ENCODE measurements at regions not wholly inside any gene's neighbourhood (a gene's known extent, or its start where the extent isn't known, plus 50 kb on each side); places are given as distances from the start of the nearest gene placed in this dataset.

GRCh38 chr15:29624271-29624670 lies 198.0 kb downstream of the TJP1 start:
- DNase-seq (ENCODE audit: low spot score), result no peak
- H3K4me3 ChIP-seq, result no peak overlapping the region
- 93% methylated on average over 8 of the region's 8 CpGs for WGBS (ENCODE audit: low lambda C conversion rate, missing lambda C conversion rate)

GRCh38 chr15:29623116-29623639 lies 199.1 kb downstream of the TJP1 start:
- no peak overlapping the region for H3K4me3 ChIP-seq
- no peaks in the 10 kb centered on the region for H3K79me2 ChIP-seq
- TF ChIP-seq EZH2phosphoT487 (IDR thresholded peaks at IDR 0.05; ENCODE audit: low read depth, severe bottlenecking, unreplicated experiment) (no peak), EZH2 (IDR thresholded peaks at IDR 0.05; ENCODE audit: borderline replicate concordance) (no peak), CTCF (IDR thresholded peaks at IDR 0.05; ENCODE audit: poor library complexity) (no peak)
- no peaks in the 10 kb centered on the region for H3K36me3 ChIP-seq (replicated peaks; ENCODE audit: insufficient read depth, low read depth)
- no peaks in the 10 kb centered on the region for H3K4me1 ChIP-seq (ENCODE audit: insufficient read depth)
- H3K27me3 ChIP-seq, result no peaks in the 10 kb centered on the region
- WGBS (ENCODE audit: low lambda C conversion rate, missing lambda C conversion rate), result 78% methylated on average over 6 of the region's 6 CpGs
- H3K9me2 ChIP-seq (replicated peaks; ENCODE audit: insufficient read depth), result no peaks in the 10 kb centered on the region
- H3K4me2 ChIP-seq, result no peak overlapping the region
- DNase-seq (ENCODE audit: low spot score), result no peak
- no peak overlapping the region for H2AFZ ChIP-seq
- no peaks in the 10 kb centered on the region for H3K9me3 ChIP-seq (ENCODE audit: low read depth)
- no peaks in the 10 kb centered on the region for H4K20me1 ChIP-seq (ENCODE audit: insufficient read depth, poor library complexity, severe bottlenecking)
- no peak overlapping the region for H3K27ac ChIP-seq

More at GRCh38 chr15:29624271-29624670, 198.0 kb downstream of the TJP1 start:
- no peaks in the 10 kb centered on the region for H3K4me1 ChIP-seq (ENCODE audit: insufficient read depth)
- no peak overlapping the region for H2AFZ ChIP-seq
- no peak overlapping the region for H3K4me2 ChIP-seq
- H3K27ac ChIP-seq, result no peak overlapping the region
- no peaks in the 10 kb centered on the region for H3K79me2 ChIP-seq
- TF ChIP-seq EZH2 (IDR thresholded peaks at IDR 0.05; ENCODE audit: borderline replicate concordance) (no peak), CTCF (IDR thresholded peaks at IDR 0.05; ENCODE audit: poor library complexity) (no peak), EZH2phosphoT487 (IDR thresholded peaks at IDR 0.05; ENCODE audit: low read depth, severe bottlenecking, unreplicated experiment) (no peak)
- no peaks in the 10 kb centered on the region for H3K27me3 ChIP-seq
- no peaks in the 10 kb centered on the region for H3K9me3 ChIP-seq (ENCODE audit: low read depth)
- no peaks in the 10 kb centered on the region for H4K20me1 ChIP-seq (ENCODE audit: insufficient read depth, poor library complexity, severe bottlenecking)
- no peaks in the 10 kb centered on the region for H3K9me2 ChIP-seq (replicated peaks; ENCODE audit: insufficient read depth)
- H3K36me3 ChIP-seq (replicated peaks; ENCODE audit: insufficient read depth, low read depth), result no peaks in the 10 kb centered on the region

- WGBS (ENCODE audit: low lambda C conversion rate, missing lambda C conversion rate), result 91% methylated on average over 7 of the region's 7 CpGs
- H3K27ac ChIP-seq, result no peak overlapping the region
- no peak overlapping the region for H3K4me2 ChIP-seq
- H3K9me3 ChIP-seq (ENCODE audit: low read depth), result no peaks in the 10 kb centered on the region
- no peaks in the 10 kb centered on the region for H3K4me1 ChIP-seq (ENCODE audit: insufficient read depth)
- no peak for TF ChIP-seq EZH2phosphoT487 (IDR thresholded peaks at IDR 0.05; ENCODE audit: low read depth, severe bottlenecking, unreplicated experiment)
- no peaks in the 10 kb centered on the region for H3K27me3 ChIP-seq
- no peaks in the 10 kb centered on the region for H3K36me3 ChIP-seq (replicated peaks; ENCODE audit: insufficient read depth, low read depth)
- no peaks in the 10 kb centered on the region for H4K20me1 ChIP-seq (ENCODE audit: insufficient read depth, poor library complexity, severe bottlenecking)
- no peak for DNase-seq (ENCODE audit: low spot score)
- H3K4me3 ChIP-seq, result no peak overlapping the region
- no peak overlapping the region for H2AFZ ChIP-seq
- no peaks in the 10 kb centered on the region for H3K79me2 ChIP-seq
- H3K9me2 ChIP-seq (replicated peaks; ENCODE audit: insufficient read depth), result no peaks in the 10 kb centered on the region
These were observed 199.6 kb downstream of the TJP1 start for GRCh38 chr15:29622637-29623036.

GRCh38 chr15:29621616-29622015 lies 200.7 kb downstream of the TJP1 start:
- H3K9me2 ChIP-seq (replicated peaks; ENCODE audit: insufficient read depth), result no peaks in the 10 kb centered on the region
- 97% methylated on average over 5 of the region's 5 CpGs for WGBS (ENCODE audit: low lambda C conversion rate, missing lambda C conversion rate)
- H3K79me2 ChIP-seq, result no peaks in the 10 kb centered on the region
- no peaks in the 10 kb centered on the region for H3K4me1 ChIP-seq (ENCODE audit: insufficient read depth)
- H4K20me1 ChIP-seq (ENCODE audit: insufficient read depth, poor library complexity, severe bottlenecking), result no peaks in the 10 kb centered on the region
- H3K36me3 ChIP-seq (replicated peaks; ENCODE audit: insufficient read depth, low read depth), result no peaks in the 10 kb centered on the region
- H3K4me2 ChIP-seq, result no peak overlapping the region
- DNase-seq (ENCODE audit: low spot score), result no peak
- TF ChIP-seq EZH2phosphoT487 (IDR thresholded peaks at IDR 0.05; ENCODE audit: low read depth, severe bottlenecking, unreplicated experiment) (no peak), CTCF (IDR thresholded peaks at IDR 0.05; ENCODE audit: poor library complexity) (no peak), EZH2 (IDR thresholded peaks at IDR 0.05; ENCODE audit: borderline replicate concordance) (no peak)
- H2AFZ ChIP-seq, result no peak overlapping the region
- H3K9me3 ChIP-seq (ENCODE audit: low read depth), result no peaks in the 10 kb centered on the region
- no peak overlapping the region for H3K4me3 ChIP-seq
- H3K27me3 ChIP-seq, result no peaks in the 10 kb centered on the region
- no peak overlapping the region for H3K27ac ChIP-seq
